Kidney glomerular epithelial cell (primary cell): ENCODE measurements at regions not wholly inside any gene's neighbourhood (a gene's known extent, or its start where the extent isn't known, plus 50 kb on each side); places are given as distances from the start of the nearest gene placed in this dataset.

Source experiments
- DNase-seq: peaks from one replicate; lab custom pipeline; 2025; lab: John Stamatoyannopoulos, UW

DNA sequence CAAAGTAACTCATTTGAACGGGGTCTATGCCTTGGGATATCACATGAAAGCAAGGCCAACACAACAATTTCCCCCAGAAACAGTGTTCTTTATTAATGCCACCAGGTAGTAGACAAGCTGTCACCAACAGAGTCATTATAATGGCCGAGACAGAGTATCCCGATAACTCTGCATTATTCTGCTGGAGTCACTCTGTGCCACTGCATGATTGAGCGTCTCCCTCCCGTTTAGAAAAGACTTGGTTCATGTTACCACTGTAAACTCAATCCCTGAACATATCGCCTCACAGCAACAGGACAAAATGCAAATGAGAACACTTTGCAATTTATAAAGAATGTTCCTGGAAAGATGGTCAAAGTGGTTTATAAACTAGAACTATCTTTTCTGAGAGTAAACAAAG, 932.5 kb downstream of the GATA3 start:
- DNase-seq, result no peak

DNA sequence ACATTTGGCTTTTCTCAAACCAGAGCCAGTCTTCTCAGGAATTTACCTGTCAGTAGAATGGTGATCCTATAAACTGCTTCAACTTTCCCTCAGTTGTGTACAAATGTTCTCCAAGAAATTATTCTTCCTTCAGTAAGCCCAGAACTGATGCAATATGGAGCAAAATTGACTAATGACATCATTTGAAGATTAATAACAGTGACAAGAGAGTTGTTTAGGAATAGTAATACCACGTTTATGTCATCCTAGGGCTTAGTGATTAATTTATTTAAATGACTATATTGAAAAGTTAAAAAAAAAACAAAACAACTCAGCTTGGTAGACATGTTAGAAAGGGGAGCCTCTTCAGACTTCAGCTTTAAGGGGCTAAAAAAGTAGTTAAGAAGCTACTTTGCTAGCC, 933.2 kb downstream of the GATA3 start:
- no peak for DNase-seq

GRCh38 chr10:8990280-8990987, 935.9 kb downstream of the GATA3 start:
- DNase-seq, result no peak

- DNase-seq, result no peak
Observed at GRCh38 chr10:8992009-8992408, 937.5 kb downstream of the GATA3 start.

- no peak for DNase-seq
Observed at GRCh38 chr10:8993864-8994263, 939.4 kb downstream of the GATA3 start.

GRCh38 chr10:8998751-8999150, 944.3 kb downstream of the GATA3 start:
- DNase-seq, result no peak

DNA sequence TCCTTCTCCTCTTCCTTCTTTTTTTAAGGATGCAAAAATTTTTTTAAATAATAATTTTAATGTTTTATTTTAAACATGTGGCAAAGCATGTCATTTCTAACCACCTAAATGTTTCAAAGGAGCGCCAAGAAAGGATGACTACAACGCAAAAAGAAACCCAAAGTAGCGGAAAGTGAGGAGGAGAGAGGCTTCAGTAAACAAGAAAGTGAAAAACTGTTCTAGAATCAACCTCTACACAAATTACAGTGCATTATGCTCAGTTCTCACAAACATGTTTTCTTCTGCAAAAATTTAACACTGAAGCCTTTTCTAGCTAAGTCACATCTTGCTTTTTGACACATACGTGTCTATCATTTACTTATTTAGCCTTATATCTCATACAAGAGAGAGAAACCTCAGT, 948.6 kb downstream of the GATA3 start:
- no peak for DNase-seq

GRCh38 chr10:9004736-9005135, 950.2 kb downstream of the GATA3 start:
- DNase-seq, result no peak

- DNase-seq, result no peak
Observed at GRCh38 chr10:9009505-9009904, 955.0 kb downstream of the GATA3 start.

DNA sequence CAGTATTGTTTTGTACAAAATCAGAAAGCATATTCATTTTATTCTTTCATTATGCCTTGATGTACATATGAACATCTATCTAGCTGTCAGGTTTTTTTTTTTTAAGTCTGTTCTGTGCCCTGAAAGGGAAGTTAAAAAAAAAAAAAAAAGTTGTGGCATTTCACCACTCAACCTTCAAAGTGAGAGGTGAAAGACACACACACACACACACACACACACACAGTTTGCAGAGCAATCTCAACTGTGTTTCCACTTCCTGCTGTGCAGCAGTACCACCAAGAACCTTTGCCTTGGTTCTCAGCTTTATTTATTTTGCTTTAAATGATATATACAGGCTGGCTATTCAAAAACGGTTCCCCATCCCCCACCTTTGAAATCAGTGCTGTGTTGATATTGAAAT, 955.6 kb downstream of the GATA3 start:
- DNase-seq, result no peak

GRCh38 chr10:9010931-9011670, 956.6 kb downstream of the GATA3 start:
- no peak for DNase-seq

DNA sequence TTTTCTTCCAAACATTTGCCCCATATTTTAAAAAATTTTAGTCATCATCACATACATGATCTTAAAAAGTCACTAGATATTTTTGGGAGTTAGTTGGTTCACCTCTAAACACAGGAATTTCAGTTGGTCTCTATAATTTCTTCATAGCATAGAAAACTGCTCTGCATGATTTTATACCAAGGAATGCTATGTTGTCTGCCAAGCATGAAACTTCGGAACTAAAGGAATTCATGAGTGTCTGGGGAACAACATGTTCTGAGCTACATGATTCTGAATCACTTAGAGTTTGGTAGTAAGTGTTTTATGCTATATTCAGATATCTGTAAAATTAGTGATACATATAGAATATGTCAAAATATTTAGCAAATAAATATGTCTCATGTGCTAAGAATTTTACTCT, 957.8 kb downstream of the GATA3 start:
- no peak for DNase-seq

GRCh38 chr10:9015005-9015404, 960.5 kb downstream of the GATA3 start:
- DNase-seq, result no peak

GRCh38 chr10:9015447-9015846, 961.0 kb downstream of the GATA3 start:
- DNase-seq, result no peak

GRCh38 chr10:9016930-9017329, 962.4 kb downstream of the GATA3 start:
- no peak for DNase-seq

DNA sequence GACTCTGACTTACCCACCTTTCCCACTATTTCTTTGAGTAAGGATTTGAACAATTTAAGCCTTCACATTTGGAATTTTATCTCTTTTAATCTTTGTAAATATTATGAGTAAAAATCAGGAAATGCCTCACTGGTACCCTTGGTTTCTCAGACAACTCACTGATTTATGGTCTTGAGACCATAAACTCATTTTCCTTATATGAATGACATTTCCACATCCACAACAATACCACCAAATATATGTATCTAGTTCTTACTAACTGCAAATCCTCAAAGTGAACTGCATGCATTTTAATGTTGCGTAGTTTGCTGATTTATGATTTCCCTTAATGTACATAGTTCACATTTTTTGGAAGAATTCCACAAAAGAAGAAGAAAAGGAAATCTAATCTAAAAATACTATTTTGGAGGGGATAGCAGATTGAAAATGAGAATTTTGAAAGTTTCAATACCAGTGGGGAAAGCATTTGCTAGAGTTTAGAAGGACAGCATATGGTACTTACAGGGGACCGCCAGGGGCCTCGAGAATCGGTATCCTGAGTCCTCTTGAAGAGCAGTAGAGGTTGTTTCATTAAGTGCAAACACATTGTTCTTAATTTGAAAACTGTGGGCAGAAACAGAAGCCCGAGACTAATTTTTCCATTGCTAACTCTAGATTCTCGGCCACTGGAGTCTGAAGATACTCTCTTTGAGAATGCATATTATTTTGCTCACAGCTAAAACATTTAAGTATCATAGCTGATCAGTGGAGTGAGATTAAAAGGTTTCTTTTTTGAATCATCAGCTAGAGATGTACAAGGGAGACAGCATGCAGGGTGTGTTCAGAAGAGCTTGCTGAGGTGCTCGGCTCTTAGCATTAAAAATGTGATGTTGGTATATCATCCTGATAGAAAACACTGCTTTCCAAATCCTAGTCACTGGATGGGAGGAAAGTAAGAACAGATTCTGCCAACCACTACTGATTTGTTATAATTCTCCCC, 964.0 kb downstream of the GATA3 start:
- DNase-seq, result no peak

DNA sequence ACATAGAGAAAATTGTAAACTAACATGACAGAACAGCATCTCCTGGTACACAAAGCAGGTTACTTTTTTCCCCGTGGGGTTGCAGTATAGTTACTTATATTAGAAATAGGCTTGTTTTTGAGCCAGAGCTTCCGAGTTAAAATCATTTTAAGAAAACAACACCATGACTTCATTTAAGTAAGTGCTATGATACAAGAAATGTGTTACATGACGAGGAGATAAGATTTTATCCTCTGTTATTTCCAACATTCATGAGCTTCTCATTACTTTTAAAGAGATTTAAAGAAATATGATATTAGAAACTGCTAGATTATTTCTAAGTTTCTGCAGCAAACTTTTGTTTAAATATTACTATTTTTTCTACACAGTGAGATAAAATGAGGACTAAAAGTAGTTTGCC, 968.7 kb downstream of the GATA3 start:
- no peak for DNase-seq

- no peak for DNase-seq
Observed at GRCh38 chr10:9024210-9024609, 969.7 kb downstream of the GATA3 start.

DNA sequence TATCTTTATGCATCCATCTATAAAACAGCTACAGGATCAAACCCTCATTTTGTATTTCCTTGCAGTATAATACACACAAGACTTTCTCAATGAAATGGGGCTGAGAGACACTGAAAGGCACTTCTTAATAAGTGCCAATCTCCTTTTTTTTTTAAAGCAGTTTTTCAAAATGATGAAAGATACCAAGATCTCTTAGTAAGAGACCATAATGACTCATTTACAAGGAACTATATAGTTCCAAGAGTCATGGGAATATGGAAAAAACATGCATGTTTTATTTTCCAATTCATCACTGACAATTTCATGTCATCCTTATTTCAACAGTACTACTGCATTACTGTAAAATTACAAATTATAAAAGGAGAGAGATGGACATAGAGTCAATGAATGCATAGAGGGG, 973.7 kb downstream of the GATA3 start:
- no peak for DNase-seq

- DNase-seq, result no peak
Observed at GRCh38 chr10:9035355-9035754, 980.9 kb downstream of the GATA3 start.

- DNase-seq, result no peak
Observed at GRCh38 chr10:9036711-9037204, 982.3 kb downstream of the GATA3 start.

- DNase-seq, result no peak
Observed at GRCh38 chr10:9038146-9038714, 983.7 kb downstream of the GATA3 start.
